SK-N-SH (cell line): ENCODE measurements at regions not wholly inside any gene's neighbourhood (a gene's known extent, or its start where the extent isn't known, plus 50 kb on each side); places are given as distances from the start of the nearest gene placed in this dataset.

Experiments
- CTCF ChIA-PET: fragments of 300-600, 350-600 bp; formaldehyde crosslinking; extraction: SDS; loops from one replicate; lab custom pipeline; 2021; lab: Yijun Ruan, JAX
- POLR2A ChIA-PET: fragments of 350-600 bp; sonication (Branson Sonifier 250); formaldehyde crosslinking; extraction: SDS; loops from one replicate; lab custom pipeline; 2020; ENCODE audit warnings: antibody characterized with exemption, inconsistent platforms; lab: Yijun Ruan, JAX
- DNase-seq: peaks from one replicate; pipeline ENCODE4 v3.0.0; 2012
- H2AFZ ChIP-seq: fragments of 200-600 bp; sonication (generic); 2 replicates; pipeline ENCODE4 v1.8.1; 2016; ENCODE audit warnings: antibody characterized with exemption, mild to moderate bottlenecking, low read depth
- H3F3A ChIP-seq: fragments of 200-600 bp; sonication (generic); replicated peaks from 2 replicates; pipeline ENCODE3; 2016; ENCODE audit warnings: antibody characterized with exemption, mild to moderate bottlenecking; ENCODE audit not compliant: insufficient read depth
- H3K27ac ChIP-seq, 2 experiments: fragments of 200-500 bp in 1 of 2; fragments of 200-600 bp in 1 of 2; sonication (Bioruptor generic) in 1 of 2; sonication (generic), shearing (Covaris generic) in 1 of 2; 2 replicates each; pipeline versions ENCODE4 v1.5.1 to v1.6.1; 2014 to 2016; ENCODE audit warnings: low read depth in 2 of 2, inconsistent platforms in 1 of 2, low read length in 1 of 2, mild to moderate bottlenecking in 1 of 2, mixed read lengths in 1 of 2
- H3K27me3 ChIP-seq: fragments of 200-600 bp; sonication (generic), shearing (Covaris generic); 2 replicates; pipeline ENCODE4 v1.6.1; 2016; ENCODE audit warnings: mixed run types; ENCODE audit not compliant: insufficient read depth
- H3K36me3 ChIP-seq, 2 experiments: fragments of 200-500 bp in 1 of 2; fragments of 200-600 bp in 1 of 2; sonication (Bioruptor generic) in 1 of 2; sonication (generic) in 1 of 2; replicated peaks in 1 of 2; 2 replicates each; pipeline versions ENCODE3 to v1.5.1; 2014 to 2016; ENCODE audit warnings: low read length in 1 of 2, mild to moderate bottlenecking in 1 of 2; ENCODE audit not compliant: insufficient read depth in 2 of 2, control insufficient read depth in 1 of 2
- H3K4me1 ChIP-seq, 2 experiments: fragments of 200-500 bp in 1 of 2; fragments of 200-600 bp in 1 of 2; sonication (Bioruptor generic) in 1 of 2; sonication (generic), shearing (Covaris generic) in 1 of 2; 2 replicates each; pipeline versions ENCODE4 v1.5.1 to v1.6.1; 2014 to 2016; ENCODE audit warnings: low read depth in 1 of 2, low read length in 1 of 2, mixed run types in 1 of 2; ENCODE audit not compliant: insufficient read depth in 2 of 2, control insufficient read depth in 1 of 2
- H3K4me2 ChIP-seq: fragments of 200-600 bp; sonication (generic), shearing (Covaris generic); 2 replicates; pipeline ENCODE4 v1.6.1; 2017; ENCODE audit warnings: mixed run types
- H3K4me3 ChIP-seq, 2 experiments: fragments of 200-500 bp in 1 of 2; fragments of 200-600 bp in 1 of 2; sonication (Bioruptor generic) in 1 of 2; sonication (generic), shearing (Covaris generic) in 1 of 2; 2 replicates each; pipeline versions ENCODE4 v1.5.1 to v1.8.1; 2014 to 2016; ENCODE audit warnings: low read depth in 2 of 2, inconsistent platforms in 1 of 2, low read length in 1 of 2, mild to moderate bottlenecking in 1 of 2, mixed read lengths in 1 of 2, moderate library complexity in 1 of 2
- H3K79me2 ChIP-seq: fragments of 200-600 bp; sonication (generic); 2 replicates; pipeline ENCODE4 v1.8.1; 2017; ENCODE audit warnings: mild to moderate bottlenecking; ENCODE audit not compliant: insufficient read depth
- H3K9ac ChIP-seq: fragments of 200-600 bp; sonication (generic); 2 replicates; pipeline ENCODE4 v1.6.1; 2017; ENCODE audit warnings: mixed run types
- H3K9me2 ChIP-seq: fragments of 200-600 bp; sonication (generic); 2 replicates; pipeline ENCODE4 v1.6.1; 2017; ENCODE audit warnings: mixed run types
- H3K9me3 ChIP-seq: fragments of 200-600 bp; sonication (generic); 2 replicates; pipeline ENCODE4 v1.6.1; 2017; ENCODE audit warnings: mixed run types, mild to moderate bottlenecking, moderate library complexity
- H4K20me1 ChIP-seq: fragments of 200-600 bp; sonication (generic); 2 replicates; pipeline ENCODE4 v1.6.1; 2017; ENCODE audit warnings: mild to moderate bottlenecking, mixed run types; ENCODE audit not compliant: insufficient read depth
- CHD2 ChIP-seq: fragments of 150-350 bp; IDR thresholded peaks from 2 replicates; pipeline ENCODE4 v1.6.1; 2018; ENCODE audit warnings: low read length; ENCODE audit not compliant: partially characterized antibody
- ELF1 ChIP-seq: IDR thresholded peaks from 2 replicates; pipeline ENCODE4 v1.4.0; 2012
- FOSL2 ChIP-seq: IDR thresholded peaks from 2 replicates; pipeline ENCODE4 v1.4.0; 2012; ENCODE audit warnings: low read depth, mild to moderate bottlenecking, moderate library complexity, borderline replicate concordance
- FOXJ3 ChIP-seq: sonication (generic); formaldehyde crosslinking; IDR thresholded peaks from 2 replicates; pipeline ENCODE4 v1.5.1; 2020; ENCODE audit warnings: mild to moderate bottlenecking, missing genetic modification reagents
- GABPA ChIP-seq: IDR thresholded peaks from 2 replicates; pipeline ENCODE4 v1.4.0; 2012; ENCODE audit warnings: low read depth, mild to moderate bottlenecking
- MEF2A ChIP-seq: IDR thresholded peaks from 2 replicates; pipeline ENCODE4 v1.4.0; 2012; ENCODE audit warnings: low read depth, borderline replicate concordance
- NFIC ChIP-seq: IDR thresholded peaks from 2 replicates; pipeline ENCODE4 v1.4.0; 2012; ENCODE audit warnings: borderline replicate concordance
- NRF1 ChIP-seq: IDR thresholded peaks from 2 replicates; pipeline ENCODE4 v1.6.1; 2012; ENCODE audit warnings: low read depth, mild to moderate bottlenecking, low read length
- RFX5 ChIP-seq: IDR thresholded peaks from 2 replicates; pipeline ENCODE4 v1.6.1; 2012; ENCODE audit warnings: mild to moderate bottlenecking, improper control_type of control experiment, low read length
- RXRA ChIP-seq: IDR thresholded peaks from 2 replicates; pipeline ENCODE4 v1.4.0; 2012; ENCODE audit warnings: low read depth, mild to moderate bottlenecking, borderline replicate concordance
- TCF12 ChIP-seq: IDR thresholded peaks from 2 replicates; pipeline ENCODE4 v1.4.0; 2012
- TEAD4 ChIP-seq: IDR thresholded peaks from 2 replicates; pipeline ENCODE4 v1.4.0; 2012; ENCODE audit warnings: mild to moderate bottlenecking, borderline replicate concordance; ENCODE audit not compliant: insufficient read depth
- YY1 ChIP-seq: IDR thresholded peaks from 2 replicates; pipeline ENCODE4 v1.4.0; 2012; ENCODE audit warnings: low read depth, mild to moderate bottlenecking
- WGBS: methylation state at CpG from one replicate; pipeline ENCODE4 v1.1.6; 2017; ENCODE audit warnings: low lambda C conversion rate; 5-methylcytosine and 5-hydroxymethylcytosine counted together
- TF ChIP-seq, protein P1 (sequence below): IDR thresholded peaks from 2 replicates; pipeline ENCODE4 v1.6.1; 2012; ENCODE audit warnings: mild to moderate bottlenecking, low read depth, low read length, moderate library complexity
- TF ChIP-seq, protein P2 (sequence below): fragments of 150-350 bp; IDR thresholded peaks from 2 replicates; pipeline ENCODE4 v1.6.1; 2016; ENCODE audit warnings: mild to moderate bottlenecking, low read depth, low read length
- TF ChIP-seq, protein P3 (sequence below): fragments of 200-600 bp; sonication (generic); IDR thresholded peaks from 2 replicates; pipeline ENCODE4 v1.6.1; 2017; ENCODE audit warnings: antibody characterized with exemption, mild to moderate bottlenecking, moderate library complexity
- TF ChIP-seq, protein P4 (sequence below): IDR thresholded peaks from 2 replicates; pipeline ENCODE4 v1.4.0; 2012; ENCODE audit warnings: low read depth, borderline replicate concordance
- TF ChIP-seq, protein P5 (sequence below): fragments of 150-350 bp; IDR thresholded peaks from 2 replicates; pipeline ENCODE4 v1.6.1; 2017; ENCODE audit warnings: antibody characterized with exemption, low read length, low read depth, borderline replicate concordance

DNA sequence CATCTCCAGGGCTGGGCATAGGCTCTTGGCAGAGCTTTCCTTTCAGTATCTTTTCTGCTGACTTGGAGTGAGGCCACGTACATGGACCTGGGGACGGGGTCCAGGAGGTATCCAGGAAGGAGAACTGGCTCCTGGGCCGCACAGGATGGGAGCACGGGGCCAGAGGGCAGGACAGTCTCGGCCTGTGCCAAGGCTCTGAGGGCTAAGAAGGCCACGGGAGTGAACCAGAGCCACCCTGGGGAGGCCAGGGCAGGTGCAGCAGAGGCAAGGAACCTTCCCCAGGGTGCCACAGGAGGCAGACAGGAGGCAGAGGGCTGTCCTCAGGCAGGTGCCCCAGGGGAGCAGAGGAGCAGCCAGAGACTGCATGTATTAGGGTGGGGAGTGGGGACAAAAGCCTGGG lies 50.3 kb downstream of the PLXNA1 start:
- WGBS = 93% methylated on average over 2 of the region's 6 CpGs
- ChIA-PET CTCF (no interaction called here), POLR2A (no interaction called here)
- H3K9me2 ChIP-seq = no peaks in the 10 kb centered on the region
- H3K36me3 ChIP-seq = peaks cover 3 to 71% of the 10 kb centered on the region in 2 experiments
- no peak overlapping the region for H3K4me2 ChIP-seq
- H3K27ac ChIP-seq = no peak overlapping the region
- no peaks in the 10 kb centered on the region for H4K20me1 ChIP-seq
- H2AFZ ChIP-seq = no peak overlapping the region
- H3K4me3 ChIP-seq = no peak overlapping the region
- TF ChIP-seq CHD2 (no peak), TCF12 (no peak), NFIC (no peak), FOSL2 (no peak), GABPA (no peak), RXRA (no peak), FOXJ3 (CRISPR knock-in tag) (no peak), ELF1 (no peak), RFX5 (no peak), NRF1 (no peak), TEAD4 (no peak), MEF2A (no peak), YY1 (no peak)
- TF ChIP-seq, protein P1, sequence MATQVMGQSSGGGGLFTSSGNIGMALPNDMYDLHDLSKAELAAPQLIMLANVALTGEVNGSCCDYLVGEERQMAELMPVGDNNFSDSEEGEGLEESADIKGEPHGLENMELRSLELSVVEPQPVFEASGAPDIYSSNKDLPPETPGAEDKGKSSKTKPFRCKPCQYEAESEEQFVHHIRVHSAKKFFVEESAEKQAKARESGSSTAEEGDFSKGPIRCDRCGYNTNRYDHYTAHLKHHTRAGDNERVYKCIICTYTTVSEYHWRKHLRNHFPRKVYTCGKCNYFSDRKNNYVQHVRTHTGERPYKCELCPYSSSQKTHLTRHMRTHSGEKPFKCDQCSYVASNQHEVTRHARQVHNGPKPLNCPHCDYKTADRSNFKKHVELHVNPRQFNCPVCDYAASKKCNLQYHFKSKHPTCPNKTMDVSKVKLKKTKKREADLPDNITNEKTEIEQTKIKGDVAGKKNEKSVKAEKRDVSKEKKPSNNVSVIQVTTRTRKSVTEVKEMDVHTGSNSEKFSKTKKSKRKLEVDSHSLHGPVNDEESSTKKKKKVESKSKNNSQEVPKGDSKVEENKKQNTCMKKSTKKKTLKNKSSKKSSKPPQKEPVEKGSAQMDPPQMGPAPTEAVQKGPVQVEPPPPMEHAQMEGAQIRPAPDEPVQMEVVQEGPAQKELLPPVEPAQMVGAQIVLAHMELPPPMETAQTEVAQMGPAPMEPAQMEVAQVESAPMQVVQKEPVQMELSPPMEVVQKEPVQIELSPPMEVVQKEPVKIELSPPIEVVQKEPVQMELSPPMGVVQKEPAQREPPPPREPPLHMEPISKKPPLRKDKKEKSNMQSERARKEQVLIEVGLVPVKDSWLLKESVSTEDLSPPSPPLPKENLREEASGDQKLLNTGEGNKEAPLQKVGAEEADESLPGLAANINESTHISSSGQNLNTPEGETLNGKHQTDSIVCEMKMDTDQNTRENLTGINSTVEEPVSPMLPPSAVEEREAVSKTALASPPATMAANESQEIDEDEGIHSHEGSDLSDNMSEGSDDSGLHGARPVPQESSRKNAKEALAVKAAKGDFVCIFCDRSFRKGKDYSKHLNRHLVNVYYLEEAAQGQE = no peak
- TF ChIP-seq, protein P2, sequence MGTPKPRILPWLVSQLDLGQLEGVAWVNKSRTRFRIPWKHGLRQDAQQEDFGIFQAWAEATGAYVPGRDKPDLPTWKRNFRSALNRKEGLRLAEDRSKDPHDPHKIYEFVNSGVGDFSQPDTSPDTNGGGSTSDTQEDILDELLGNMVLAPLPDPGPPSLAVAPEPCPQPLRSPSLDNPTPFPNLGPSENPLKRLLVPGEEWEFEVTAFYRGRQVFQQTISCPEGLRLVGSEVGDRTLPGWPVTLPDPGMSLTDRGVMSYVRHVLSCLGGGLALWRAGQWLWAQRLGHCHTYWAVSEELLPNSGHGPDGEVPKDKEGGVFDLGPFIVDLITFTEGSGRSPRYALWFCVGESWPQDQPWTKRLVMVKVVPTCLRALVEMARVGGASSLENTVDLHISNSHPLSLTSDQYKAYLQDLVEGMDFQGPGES = no peak
- TF ChIP-seq, protein P3, sequence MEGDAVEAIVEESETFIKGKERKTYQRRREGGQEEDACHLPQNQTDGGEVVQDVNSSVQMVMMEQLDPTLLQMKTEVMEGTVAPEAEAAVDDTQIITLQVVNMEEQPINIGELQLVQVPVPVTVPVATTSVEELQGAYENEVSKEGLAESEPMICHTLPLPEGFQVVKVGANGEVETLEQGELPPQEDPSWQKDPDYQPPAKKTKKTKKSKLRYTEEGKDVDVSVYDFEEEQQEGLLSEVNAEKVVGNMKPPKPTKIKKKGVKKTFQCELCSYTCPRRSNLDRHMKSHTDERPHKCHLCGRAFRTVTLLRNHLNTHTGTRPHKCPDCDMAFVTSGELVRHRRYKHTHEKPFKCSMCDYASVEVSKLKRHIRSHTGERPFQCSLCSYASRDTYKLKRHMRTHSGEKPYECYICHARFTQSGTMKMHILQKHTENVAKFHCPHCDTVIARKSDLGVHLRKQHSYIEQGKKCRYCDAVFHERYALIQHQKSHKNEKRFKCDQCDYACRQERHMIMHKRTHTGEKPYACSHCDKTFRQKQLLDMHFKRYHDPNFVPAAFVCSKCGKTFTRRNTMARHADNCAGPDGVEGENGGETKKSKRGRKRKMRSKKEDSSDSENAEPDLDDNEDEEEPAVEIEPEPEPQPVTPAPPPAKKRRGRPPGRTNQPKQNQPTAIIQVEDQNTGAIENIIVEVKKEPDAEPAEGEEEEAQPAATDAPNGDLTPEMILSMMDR = no peak
- TF ChIP-seq, protein P4, sequence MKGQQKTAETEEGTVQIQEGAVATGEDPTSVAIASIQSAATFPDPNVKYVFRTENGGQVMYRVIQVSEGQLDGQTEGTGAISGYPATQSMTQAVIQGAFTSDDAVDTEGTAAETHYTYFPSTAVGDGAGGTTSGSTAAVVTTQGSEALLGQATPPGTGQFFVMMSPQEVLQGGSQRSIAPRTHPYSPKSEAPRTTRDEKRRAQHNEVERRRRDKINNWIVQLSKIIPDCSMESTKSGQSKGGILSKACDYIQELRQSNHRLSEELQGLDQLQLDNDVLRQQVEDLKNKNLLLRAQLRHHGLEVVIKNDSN = no peak
- TF ChIP-seq, protein P5, sequence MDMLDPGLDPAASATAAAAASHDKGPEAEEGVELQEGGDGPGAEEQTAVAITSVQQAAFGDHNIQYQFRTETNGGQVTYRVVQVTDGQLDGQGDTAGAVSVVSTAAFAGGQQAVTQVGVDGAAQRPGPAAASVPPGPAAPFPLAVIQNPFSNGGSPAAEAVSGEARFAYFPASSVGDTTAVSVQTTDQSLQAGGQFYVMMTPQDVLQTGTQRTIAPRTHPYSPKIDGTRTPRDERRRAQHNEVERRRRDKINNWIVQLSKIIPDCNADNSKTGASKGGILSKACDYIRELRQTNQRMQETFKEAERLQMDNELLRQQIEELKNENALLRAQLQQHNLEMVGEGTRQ = no peak
- TF ChIP-seq, all 33 proteins: peak for 0
- Histone ChIP-seq H3K9ac (no peak overlapping the region), H3K9me3 (no peaks in the 10 kb centered on the region), H3K79me2 (no peaks in the 10 kb centered on the region), H3K4me1 (no peaks in the 10 kb centered on the region), H3K27me3 (no peaks in the 10 kb centered on the region), H3F3A (peaks cover 3% of the 10 kb centered on the region)
- no peak for DNase-seq
